A673 (cell line): ENCODE measurements at regions not wholly inside any gene's neighbourhood (a gene's known extent, or its start where the extent isn't known, plus 50 kb on each side); places are given as distances from the start of the nearest gene placed in this dataset.

ENCODE experiments used
- BruUV-seq: library from RNA; stranded (reverse); fragments of 400-500 nt; replicated peaks from 2 replicates; lab custom pipeline; 2021; lab: Mats Ljungman, UMichigan
- CTCF ChIA-PET: fragments of 300-600 bp; sonication (Branson Sonifier 250); formaldehyde crosslinking; loops from one replicate; lab custom pipeline; 2022; ENCODE audit warnings: antibody characterized with exemption; lab: Charles Lee
- POLR2A ChIA-PET: fragments of 300-600 bp; sonication (Branson Sonifier 250); formaldehyde crosslinking; loops from one replicate; lab custom pipeline; 2022; ENCODE audit warnings: antibody characterized with exemption; ENCODE audit not compliant: low non-redundant PET; lab: Charles Lee
- DNase-seq: peaks from one replicate; pipeline ENCODE4 v3.0.0-alpha.2; 2015; ENCODE audit warnings: low spot score
- H3K27ac ChIP-seq: fragments of 200-600 bp; sonication (generic); 2 replicates; pipeline ENCODE4 v1.5.1; 2016; ENCODE audit warnings: mixed run types, low read depth, mild to moderate bottlenecking, mixed read lengths, antibody characterized with exemption, low read length; ENCODE audit not compliant: poor library complexity, severe bottlenecking
- H3K27me3 ChIP-seq: fragments of 200-600 bp; sonication (generic); replicated peaks from 2 replicates; pipeline ENCODE4 v1.6.1; 2017; ENCODE audit warnings: mixed run types, low read depth, mild to moderate bottlenecking, mixed read lengths, antibody characterized with exemption, low read length; ENCODE audit not compliant: insufficient read depth, poor library complexity
- H3K36me3 ChIP-seq: fragments of 200-600 bp; sonication (generic); 2 replicates; pipeline ENCODE4 v1.6.1; 2016; ENCODE audit warnings: mixed run types, mild to moderate bottlenecking, mixed read lengths, antibody characterized with exemption, low read length; ENCODE audit not compliant: insufficient read depth, poor library complexity, severe bottlenecking
- H3K4me1 ChIP-seq: fragments of 200-600 bp; sonication (generic); 2 replicates; pipeline ENCODE4 v1.6.1; 2017; ENCODE audit warnings: mixed run types, mild to moderate bottlenecking, mixed read lengths, antibody characterized with exemption, low read length; ENCODE audit not compliant: insufficient read depth, poor library complexity, severe bottlenecking
- H3K4me3 ChIP-seq: fragments of 200-600 bp; sonication (generic); 2 replicates; pipeline ENCODE4 v1.5.1; 2016; ENCODE audit warnings: low read depth, mixed run types, mild to moderate bottlenecking, mixed read lengths, low read length; ENCODE audit not compliant: poor library complexity, severe bottlenecking
- H3K9me3 ChIP-seq: fragments of 200-600 bp; sonication (generic); 2 replicates; pipeline ENCODE4 v1.6.1; 2016; ENCODE audit warnings: mixed run types, low read depth, mild to moderate bottlenecking, mixed read lengths, antibody characterized with exemption, low read length; ENCODE audit not compliant: poor library complexity, severe bottlenecking
- EZH2 ChIP-seq: fragments of 200-600 bp; sonication (generic); IDR thresholded peaks from 2 replicates; pipeline ENCODE4 v1.6.1; 2017; ENCODE audit warnings: borderline replicate concordance, low read depth, mild to moderate bottlenecking, mixed read lengths, antibody characterized with exemption, low read length; ENCODE audit not compliant: poor library complexity, severe bottlenecking
- intact Hi-C: fragments of 100-400 bp; cut with micrococcal nuclease; formaldehyde crosslinking; loops from one replicate; pipeline ENCODE4 v1.10.0; 2022; ENCODE audit not compliant: unreplicated experiment
- TF ChIP-seq, protein P1 (sequence below): fragments of 300-800, 200-600 bp; sonication (generic); conservative IDR thresholded peaks from 2 replicates; pipeline ENCODE4 v1.5.1; 2017; ENCODE audit warnings: low read depth, mild to moderate bottlenecking, antibody characterized with exemption, low read length, moderate library complexity, mixed read lengths

DNA sequence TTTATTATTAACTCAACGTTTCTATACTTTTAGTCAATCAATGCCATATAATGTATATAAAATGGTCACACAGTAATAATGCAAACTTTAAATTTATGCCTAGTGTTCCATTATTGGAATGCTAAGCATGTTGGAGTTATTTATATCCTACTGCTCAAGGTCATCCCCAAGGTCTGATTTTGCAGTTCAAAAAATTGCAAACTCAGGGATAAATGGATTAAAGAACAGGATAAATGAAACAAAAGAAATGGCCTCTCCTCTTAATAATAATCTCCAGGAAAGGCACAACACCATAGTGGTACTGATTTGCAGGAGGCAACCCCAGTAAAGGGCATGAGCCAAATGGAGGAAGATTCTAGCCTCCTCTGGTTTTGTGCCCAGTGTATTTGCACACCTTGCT lies 436.4 kb downstream of the EPHA4 start:
- H3K27me3 ChIP-seq: no peaks in the 10 kb centered on the region
- no peaks in the 10 kb centered on the region for H3K36me3 ChIP-seq
- ChIA-PET POLR2A (no interaction called here), CTCF (no interaction called here)
- intact Hi-C loops: no loop called here
- no peak for TF ChIP-seq EZH2
- TF ChIP-seq, protein P1, sequence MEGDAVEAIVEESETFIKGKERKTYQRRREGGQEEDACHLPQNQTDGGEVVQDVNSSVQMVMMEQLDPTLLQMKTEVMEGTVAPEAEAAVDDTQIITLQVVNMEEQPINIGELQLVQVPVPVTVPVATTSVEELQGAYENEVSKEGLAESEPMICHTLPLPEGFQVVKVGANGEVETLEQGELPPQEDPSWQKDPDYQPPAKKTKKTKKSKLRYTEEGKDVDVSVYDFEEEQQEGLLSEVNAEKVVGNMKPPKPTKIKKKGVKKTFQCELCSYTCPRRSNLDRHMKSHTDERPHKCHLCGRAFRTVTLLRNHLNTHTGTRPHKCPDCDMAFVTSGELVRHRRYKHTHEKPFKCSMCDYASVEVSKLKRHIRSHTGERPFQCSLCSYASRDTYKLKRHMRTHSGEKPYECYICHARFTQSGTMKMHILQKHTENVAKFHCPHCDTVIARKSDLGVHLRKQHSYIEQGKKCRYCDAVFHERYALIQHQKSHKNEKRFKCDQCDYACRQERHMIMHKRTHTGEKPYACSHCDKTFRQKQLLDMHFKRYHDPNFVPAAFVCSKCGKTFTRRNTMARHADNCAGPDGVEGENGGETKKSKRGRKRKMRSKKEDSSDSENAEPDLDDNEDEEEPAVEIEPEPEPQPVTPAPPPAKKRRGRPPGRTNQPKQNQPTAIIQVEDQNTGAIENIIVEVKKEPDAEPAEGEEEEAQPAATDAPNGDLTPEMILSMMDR: no peak
- H3K4me3 ChIP-seq: no peak overlapping the region
- H3K4me1 ChIP-seq: peaks cover 7% of the 10 kb centered on the region
- no peak overlapping the region for H3K27ac ChIP-seq
- BruUV-seq: no TSS peak
- H3K9me3 ChIP-seq: no peaks in the 10 kb centered on the region
- DNase-seq: no peak

DNA sequence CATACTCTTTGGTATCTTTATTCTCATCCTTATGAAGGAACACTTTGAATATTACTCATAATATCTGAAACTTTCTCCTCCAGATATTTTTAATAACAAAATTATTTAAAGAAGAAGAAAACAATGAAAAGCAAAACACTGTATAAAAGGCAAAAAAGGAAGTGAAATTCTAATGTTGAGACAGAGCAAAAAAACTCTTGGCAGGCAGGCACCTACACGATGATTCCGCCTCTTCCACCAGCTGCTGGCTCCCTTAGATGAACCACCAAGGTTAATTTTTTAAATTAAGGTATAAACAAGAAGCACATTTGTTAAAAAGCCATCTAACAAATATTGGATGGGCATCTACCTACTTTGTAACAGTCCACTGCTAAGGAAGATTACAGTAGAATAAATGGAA lies 434.7 kb downstream of the EPHA4 start:
- Histone ChIP-seq H3K4me1 (no peaks in the 10 kb centered on the region), H3K36me3 (no peaks in the 10 kb centered on the region), H3K27me3 (no peaks in the 10 kb centered on the region), H3K9me3 (no peaks in the 10 kb centered on the region), H3K4me3 (no peak overlapping the region), H3K27ac (no peak overlapping the region)
- no peak for DNase-seq
- CTCF ChIA-PET: no interaction called here
- no peak for TF ChIP-seq EZH2
- TF ChIP-seq, protein P1: no peak
- BruUV-seq: no TSS peak
- intact Hi-C loops: no loop called here
- POLR2A ChIA-PET: no interaction called here

DNA sequence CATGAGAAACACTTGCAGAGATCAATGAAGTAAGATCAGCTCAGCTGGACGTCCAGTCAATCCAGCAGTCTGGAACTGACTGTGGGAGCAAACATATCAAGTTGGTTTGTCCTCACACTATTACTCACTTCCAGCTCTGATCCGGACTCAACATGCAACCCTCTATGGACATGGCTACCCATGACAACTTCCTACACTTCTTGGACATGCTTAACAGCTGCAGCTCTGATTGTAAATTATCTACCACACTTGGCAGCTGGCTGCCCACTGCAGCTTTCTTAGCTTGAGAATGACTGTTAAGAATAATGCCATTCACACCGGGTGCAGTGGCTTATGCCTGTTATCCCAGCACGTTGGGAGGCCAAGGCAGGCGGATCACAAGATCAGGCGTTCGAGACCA lies 429.8 kb downstream of the EPHA4 start:
- H3K27me3 ChIP-seq: no peaks in the 10 kb centered on the region
- TF ChIP-seq, protein P1: no peak
- no peak for TF ChIP-seq EZH2
- H3K9me3 ChIP-seq: no peaks in the 10 kb centered on the region
- BruUV-seq: no TSS peak
- intact Hi-C loops: no loop called here
- H3K36me3 ChIP-seq: no peaks in the 10 kb centered on the region
- H3K4me3 ChIP-seq: no peak overlapping the region
- H3K27ac ChIP-seq: no peak overlapping the region
- CTCF ChIA-PET: no interaction called here
- no peak for DNase-seq
- POLR2A ChIA-PET: no interaction called here
- H3K4me1 ChIP-seq: no peaks in the 10 kb centered on the region
